GM12874 (cell line): ENCODE measurements at regions not wholly inside any gene's neighbourhood (a gene's known extent, or its start where the extent isn't known, plus 50 kb on each side); places are given as distances from the start of the nearest gene placed in this dataset.

Experiments used
- TF ChIP-seq, protein P1 (sequence below): IDR thresholded peaks from 2 replicates; pipeline ENCODE4 v1.5.1; 2011; ENCODE audit warnings: low read depth, mild to moderate bottlenecking, control low read depth, low read length, moderate library complexity; ENCODE audit not compliant: insufficient read depth

- TF ChIP-seq, protein P1, sequence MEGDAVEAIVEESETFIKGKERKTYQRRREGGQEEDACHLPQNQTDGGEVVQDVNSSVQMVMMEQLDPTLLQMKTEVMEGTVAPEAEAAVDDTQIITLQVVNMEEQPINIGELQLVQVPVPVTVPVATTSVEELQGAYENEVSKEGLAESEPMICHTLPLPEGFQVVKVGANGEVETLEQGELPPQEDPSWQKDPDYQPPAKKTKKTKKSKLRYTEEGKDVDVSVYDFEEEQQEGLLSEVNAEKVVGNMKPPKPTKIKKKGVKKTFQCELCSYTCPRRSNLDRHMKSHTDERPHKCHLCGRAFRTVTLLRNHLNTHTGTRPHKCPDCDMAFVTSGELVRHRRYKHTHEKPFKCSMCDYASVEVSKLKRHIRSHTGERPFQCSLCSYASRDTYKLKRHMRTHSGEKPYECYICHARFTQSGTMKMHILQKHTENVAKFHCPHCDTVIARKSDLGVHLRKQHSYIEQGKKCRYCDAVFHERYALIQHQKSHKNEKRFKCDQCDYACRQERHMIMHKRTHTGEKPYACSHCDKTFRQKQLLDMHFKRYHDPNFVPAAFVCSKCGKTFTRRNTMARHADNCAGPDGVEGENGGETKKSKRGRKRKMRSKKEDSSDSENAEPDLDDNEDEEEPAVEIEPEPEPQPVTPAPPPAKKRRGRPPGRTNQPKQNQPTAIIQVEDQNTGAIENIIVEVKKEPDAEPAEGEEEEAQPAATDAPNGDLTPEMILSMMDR: no peak
Measured at GRCh38 chr6:112663698-112664097, 316.6 kb downstream of the RFPL4B start.

DNA sequence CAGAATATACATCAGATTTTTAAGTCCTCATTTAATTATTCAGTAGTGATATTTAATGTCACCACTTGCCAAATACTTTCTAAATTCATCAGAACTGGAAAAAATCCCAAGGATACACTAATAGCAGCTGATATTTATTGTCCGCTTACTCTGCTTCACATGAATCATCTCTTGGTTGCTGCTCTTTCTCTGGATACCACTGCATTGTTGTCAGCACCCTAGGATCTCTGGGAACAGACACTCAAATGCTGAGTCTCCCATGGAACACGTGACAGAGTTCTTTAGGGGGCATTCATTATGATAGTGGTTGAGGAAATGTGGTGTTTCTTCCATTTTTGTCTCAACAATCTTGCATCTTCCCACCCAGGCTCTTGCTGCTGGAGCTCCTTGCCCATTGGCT is 318.0 kb downstream of the RFPL4B start:
- TF ChIP-seq, protein P1: no peak

DNA sequence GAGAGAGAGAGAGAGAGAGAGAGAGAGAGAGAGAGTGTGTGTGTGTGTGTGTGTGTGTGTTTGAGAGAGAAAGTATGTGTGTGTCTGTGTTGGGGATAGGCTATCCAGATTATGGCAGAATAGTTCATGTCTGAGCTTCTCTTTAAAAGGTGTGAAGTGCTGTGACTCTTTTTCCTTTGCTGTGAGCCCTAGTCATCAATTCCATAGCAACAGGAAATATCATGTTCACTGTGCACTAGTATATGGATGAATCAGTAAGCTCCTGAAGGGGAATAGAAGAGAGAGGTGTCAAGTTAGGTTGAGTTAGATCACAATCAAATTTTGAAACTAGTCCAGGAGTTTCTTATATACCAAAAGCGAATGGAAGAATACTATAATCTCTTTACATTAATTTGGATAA is 318.7 kb downstream of the RFPL4B start:
- TF ChIP-seq, protein P1: no peak

GRCh38 chr6:112667427-112667826 is 320.3 kb downstream of the RFPL4B start:
- TF ChIP-seq, protein P1: no peak

DNA sequence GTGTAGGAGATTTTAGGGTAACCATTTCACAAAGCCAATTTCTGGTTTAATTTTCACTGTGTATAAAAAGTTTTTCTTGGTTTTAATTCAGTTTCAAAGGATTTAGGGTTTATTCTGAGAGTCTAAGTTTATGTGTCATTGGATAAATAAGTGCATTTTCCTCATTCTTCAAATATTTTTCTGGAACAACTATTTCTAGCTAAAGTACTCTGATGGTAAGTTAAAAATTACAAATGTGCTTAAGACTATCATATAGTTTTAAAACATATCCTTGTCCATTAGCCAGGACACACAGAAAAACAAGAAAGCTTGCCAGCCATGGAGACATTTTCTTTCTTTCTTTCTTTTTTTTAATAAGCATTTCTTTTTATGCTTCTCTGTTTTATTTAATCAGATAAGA is 333.0 kb downstream of the RFPL4B start:
- TF ChIP-seq, protein P1: no peak

- TF ChIP-seq, protein P1: no peak
Measured at GRCh38 chr6:112682071-112682470, 334.9 kb downstream of the RFPL4B start.

DNA sequence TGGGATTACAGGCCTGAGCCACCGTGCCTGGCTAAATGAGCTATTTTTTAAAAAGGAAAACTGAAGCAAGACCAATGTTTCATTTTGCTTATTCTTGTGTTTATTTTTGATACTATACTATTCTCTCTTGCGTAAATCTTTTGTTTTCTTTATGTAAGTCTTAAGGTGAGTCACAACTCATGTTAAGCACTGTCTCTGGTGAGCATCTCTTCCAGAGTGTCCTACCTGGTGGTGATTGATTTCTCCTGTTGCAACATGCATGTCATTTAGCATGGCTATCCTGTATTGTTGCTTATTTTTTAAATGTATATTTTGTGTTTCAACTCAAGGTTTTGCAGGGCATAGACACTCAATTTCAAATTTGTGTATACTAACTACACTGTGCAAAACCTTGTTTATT is 336.0 kb downstream of the RFPL4B start:
- TF ChIP-seq, protein P1: no peak

DNA sequence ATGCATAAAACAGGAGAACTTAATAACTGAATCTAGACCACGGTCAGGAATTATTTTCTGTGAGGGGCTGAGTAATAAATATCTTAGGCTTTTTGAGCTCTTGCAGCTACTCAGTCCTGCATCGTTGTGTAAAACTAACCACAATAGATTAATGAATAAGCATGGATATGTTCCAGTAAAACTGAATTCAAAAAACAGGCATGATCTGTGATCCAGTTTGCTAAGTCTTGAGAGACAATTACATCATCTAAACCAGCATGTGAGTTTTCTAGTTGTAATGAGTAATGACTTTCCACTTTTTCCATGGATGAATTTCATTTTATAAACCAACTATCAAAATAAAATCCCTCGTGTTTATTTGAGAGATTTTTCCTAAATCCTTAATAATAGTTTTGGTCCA is 336.8 kb downstream of the RFPL4B start:
- TF ChIP-seq, protein P1: no peak
